ENCODE measurements at regions not wholly inside any gene's neighbourhood (a gene's known extent, or its start where the extent isn't known, plus 50 kb on each side); places are given as distances from the start of the nearest gene placed in this dataset.

DNA sequence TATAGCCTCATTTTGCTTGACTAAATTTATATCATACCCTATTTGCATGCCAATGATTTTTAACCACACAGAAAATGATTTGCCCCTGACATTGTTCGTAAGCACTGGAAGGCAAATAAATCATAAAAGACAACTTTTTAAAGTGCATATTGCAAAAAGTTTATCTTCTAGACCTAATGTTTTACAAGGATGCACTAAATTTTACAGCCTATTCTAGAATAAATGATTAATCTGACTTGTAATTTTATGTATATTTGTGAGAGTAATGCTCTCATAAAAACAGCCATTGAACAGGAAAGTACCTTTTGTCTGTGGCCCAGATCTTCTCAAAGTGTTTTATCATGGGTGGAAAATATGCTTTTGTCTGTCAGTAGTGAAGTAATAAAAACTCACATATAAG, 546.6 kb downstream of the EPHA3 start:
- TF ChIP-seq WT1 (tag by site-specific recombination; IDR thresholded peaks at IDR 0.05) = no peak
- TF ChIP-seq ZFP69B (tag by site-specific recombination; IDR thresholded peaks at IDR 0.05) = no peak
- no peaks in the 10 kb centered on the region for H3K4me1 ChIP-seq (ENCODE audit: control insufficient read depth, insufficient read depth, low read length)
- H3K4me3 ChIP-seq (ENCODE audit: low read depth, low read length) = no peak overlapping the region
- no peak overlapping the region for H3K27ac ChIP-seq (ENCODE audit: extremely low read depth, low read depth, low read length)
- ChIA-PET CTCF (no interaction called here), POLR2A (no interaction called here)
- no peaks in the 10 kb centered on the region for H3K9me3 ChIP-seq (ENCODE audit: control insufficient read depth, insufficient read depth, low read depth, low read length)
- H3K36me3 ChIP-seq (ENCODE audit: control insufficient read depth in 2 of 2, insufficient read depth in 1 of 2, low read length in 2 of 2) = no peaks in the 10 kb centered on the region

DNA sequence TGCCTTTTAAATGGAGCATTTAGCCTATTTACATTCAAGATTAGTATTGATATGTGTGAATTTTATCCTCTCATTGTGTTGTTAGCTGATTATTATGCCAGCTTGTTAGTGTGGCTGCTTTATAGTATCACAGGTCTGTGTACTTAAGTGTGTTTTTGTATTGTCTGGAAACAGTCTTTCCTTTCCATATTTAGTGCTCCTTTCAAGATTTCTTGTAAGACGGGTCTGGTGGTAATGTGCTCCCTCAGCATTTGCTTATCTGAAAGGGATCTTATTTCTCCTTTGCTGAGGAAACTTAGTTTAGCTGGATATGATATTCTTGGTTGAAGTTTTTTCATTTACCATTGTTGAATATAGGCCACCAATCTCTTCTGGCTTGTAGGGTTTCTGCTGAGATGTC, 549.0 kb downstream of the EPHA3 start:
- no peaks in the 10 kb centered on the region for H3K4me1 ChIP-seq (ENCODE audit: control insufficient read depth, insufficient read depth, low read length)
- no peaks in the 10 kb centered on the region for H3K36me3 ChIP-seq (ENCODE audit: control insufficient read depth in 2 of 2, insufficient read depth in 1 of 2, low read length in 2 of 2)
- no peaks in the 10 kb centered on the region for H3K9me3 ChIP-seq (ENCODE audit: control insufficient read depth, insufficient read depth, low read depth, low read length)
- H3K27ac ChIP-seq (ENCODE audit: extremely low read depth, low read depth, low read length) = no peak overlapping the region
- ChIA-PET CTCF (interaction anchor here (0.6 kb wide), 1 partner anchor 114 kb away, joined by 4 read pairs; no protein-coding TSS in a partner anchor), POLR2A (no interaction called here)
- no peak overlapping the region for H3K4me3 ChIP-seq (ENCODE audit: low read depth, low read length)
- TF ChIP-seq SETDB1 (IDR thresholded peaks at IDR 0.05; ENCODE audit: insufficient read length, low read length) = peak; percentile 68
- peak; percentile 67 for TF ChIP-seq TRIM28 (IDR thresholded peaks at IDR 0.05; ENCODE audit: borderline replicate concordance, low read length)
- no peak for TF ChIP-seq ZNF223 (tag by site-specific recombination; IDR thresholded peaks at IDR 0.05)
- TF ChIP-seq, protein P1, sequence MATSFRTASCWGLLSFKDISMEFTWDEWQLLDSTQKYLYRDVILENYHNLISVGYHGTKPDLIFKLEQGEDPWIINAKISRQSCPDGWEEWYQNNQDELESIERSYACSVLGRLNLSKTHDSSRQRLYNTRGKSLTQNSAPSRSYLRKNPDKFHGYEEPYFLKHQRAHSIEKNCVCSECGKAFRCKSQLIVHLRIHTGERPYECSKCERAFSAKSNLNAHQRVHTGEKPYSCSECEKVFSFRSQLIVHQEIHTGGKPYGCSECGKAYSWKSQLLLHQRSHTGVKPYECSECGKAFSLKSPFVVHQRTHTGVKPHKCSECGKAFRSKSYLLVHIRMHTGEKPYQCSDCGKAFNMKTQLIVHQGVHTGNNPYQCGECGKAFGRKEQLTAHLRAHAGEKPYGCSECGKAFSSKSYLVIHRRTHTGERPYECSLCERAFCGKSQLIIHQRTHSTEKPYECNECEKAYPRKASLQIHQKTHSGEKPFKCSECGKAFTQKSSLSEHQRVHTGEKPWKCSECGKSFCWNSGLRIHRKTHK (tag by site-specific recombination; IDR thresholded peaks at IDR 0.05) = no peak
- no peak for TF ChIP-seq ZNF155 (tag by site-specific recombination; IDR thresholded peaks at IDR 0.05)

DNA sequence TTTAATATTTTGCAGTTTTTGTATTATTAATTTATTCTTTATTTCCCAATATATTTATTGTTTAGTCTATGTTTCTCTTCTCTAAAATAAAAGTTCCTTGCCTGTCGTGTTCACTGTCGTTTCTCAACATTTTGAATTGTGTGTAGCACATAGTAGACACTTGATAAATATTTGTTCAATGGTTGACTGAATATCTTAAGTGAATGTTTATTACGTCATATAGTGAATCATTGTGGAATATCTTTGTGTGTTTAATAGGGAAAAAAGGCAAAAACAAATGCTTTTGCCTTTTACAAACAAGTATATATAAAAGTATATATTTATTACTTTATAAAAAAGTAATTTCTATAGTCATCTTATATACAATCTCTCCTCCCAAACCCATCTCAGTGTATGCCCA, 572.3 kb downstream of the EPHA3 start:
- POLR2A ChIA-PET = no interaction called here
- no peaks in the 10 kb centered on the region for H3K4me1 ChIP-seq (ENCODE audit: control insufficient read depth, insufficient read depth, low read length)
- no peak overlapping the region for H3K4me3 ChIP-seq (ENCODE audit: low read depth, low read length)
- H3K9me3 ChIP-seq (ENCODE audit: control insufficient read depth, insufficient read depth, low read depth, low read length) = no peaks in the 10 kb centered on the region
- no peak overlapping the region for H3K27ac ChIP-seq (ENCODE audit: extremely low read depth, low read depth, low read length)
- TF ChIP-seq, protein P2, sequence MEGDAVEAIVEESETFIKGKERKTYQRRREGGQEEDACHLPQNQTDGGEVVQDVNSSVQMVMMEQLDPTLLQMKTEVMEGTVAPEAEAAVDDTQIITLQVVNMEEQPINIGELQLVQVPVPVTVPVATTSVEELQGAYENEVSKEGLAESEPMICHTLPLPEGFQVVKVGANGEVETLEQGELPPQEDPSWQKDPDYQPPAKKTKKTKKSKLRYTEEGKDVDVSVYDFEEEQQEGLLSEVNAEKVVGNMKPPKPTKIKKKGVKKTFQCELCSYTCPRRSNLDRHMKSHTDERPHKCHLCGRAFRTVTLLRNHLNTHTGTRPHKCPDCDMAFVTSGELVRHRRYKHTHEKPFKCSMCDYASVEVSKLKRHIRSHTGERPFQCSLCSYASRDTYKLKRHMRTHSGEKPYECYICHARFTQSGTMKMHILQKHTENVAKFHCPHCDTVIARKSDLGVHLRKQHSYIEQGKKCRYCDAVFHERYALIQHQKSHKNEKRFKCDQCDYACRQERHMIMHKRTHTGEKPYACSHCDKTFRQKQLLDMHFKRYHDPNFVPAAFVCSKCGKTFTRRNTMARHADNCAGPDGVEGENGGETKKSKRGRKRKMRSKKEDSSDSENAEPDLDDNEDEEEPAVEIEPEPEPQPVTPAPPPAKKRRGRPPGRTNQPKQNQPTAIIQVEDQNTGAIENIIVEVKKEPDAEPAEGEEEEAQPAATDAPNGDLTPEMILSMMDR (tag by site-specific recombination; IDR thresholded peaks at IDR 0.05) = no peak
- no peak for TF ChIP-seq TRIM28 (IDR thresholded peaks at IDR 0.05; ENCODE audit: borderline replicate concordance, low read length)
- no peak for TF ChIP-seq ZFP37 (tag by site-specific recombination; IDR thresholded peaks at IDR 0.05)
- TF ChIP-seq ZNF558 (tag by site-specific recombination; IDR thresholded peaks at IDR 0.05) = no peak
- TF ChIP-seq SCRT1 (tag by site-specific recombination; IDR thresholded peaks at IDR 0.05; ENCODE audit: borderline replicate concordance) = no peak
- no peak for TF ChIP-seq KLF1 (tag by site-specific recombination; IDR thresholded peaks at IDR 0.05)
- no peak for TF ChIP-seq HOXC10 (CRISPR knock-in tag; IDR thresholded peaks at IDR 0.05)
- no peak for TF ChIP-seq ZNF24 (tag by site-specific recombination; IDR thresholded peaks at IDR 0.05)
- no peak for TF ChIP-seq MEIS1 (CRISPR knock-in tag; IDR thresholded peaks at IDR 0.05; ENCODE audit: borderline replicate concordance)
- TF ChIP-seq, protein P3, sequence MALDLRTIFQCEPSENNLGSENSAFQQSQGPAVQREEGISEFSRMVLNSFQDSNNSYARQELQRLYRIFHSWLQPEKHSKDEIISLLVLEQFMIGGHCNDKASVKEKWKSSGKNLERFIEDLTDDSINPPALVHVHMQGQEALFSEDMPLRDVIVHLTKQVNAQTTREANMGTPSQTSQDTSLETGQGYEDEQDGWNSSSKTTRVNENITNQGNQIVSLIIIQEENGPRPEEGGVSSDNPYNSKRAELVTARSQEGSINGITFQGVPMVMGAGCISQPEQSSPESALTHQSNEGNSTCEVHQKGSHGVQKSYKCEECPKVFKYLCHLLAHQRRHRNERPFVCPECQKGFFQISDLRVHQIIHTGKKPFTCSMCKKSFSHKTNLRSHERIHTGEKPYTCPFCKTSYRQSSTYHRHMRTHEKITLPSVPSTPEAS (tag by site-specific recombination; IDR thresholded peaks at IDR 0.05) = no peak
- no peak for TF ChIP-seq ZNF274 (IDR thresholded peaks at IDR 0.05; ENCODE audit: low read length)
- TF ChIP-seq ZNF274 (tag by site-specific recombination; IDR thresholded peaks at IDR 0.05; ENCODE audit: borderline replicate concordance) = no peak
- TF ChIP-seq ZNF555 (tag by site-specific recombination; conservative IDR thresholded peaks at IDR 0.05) = no peak
- TF ChIP-seq, protein P4, sequence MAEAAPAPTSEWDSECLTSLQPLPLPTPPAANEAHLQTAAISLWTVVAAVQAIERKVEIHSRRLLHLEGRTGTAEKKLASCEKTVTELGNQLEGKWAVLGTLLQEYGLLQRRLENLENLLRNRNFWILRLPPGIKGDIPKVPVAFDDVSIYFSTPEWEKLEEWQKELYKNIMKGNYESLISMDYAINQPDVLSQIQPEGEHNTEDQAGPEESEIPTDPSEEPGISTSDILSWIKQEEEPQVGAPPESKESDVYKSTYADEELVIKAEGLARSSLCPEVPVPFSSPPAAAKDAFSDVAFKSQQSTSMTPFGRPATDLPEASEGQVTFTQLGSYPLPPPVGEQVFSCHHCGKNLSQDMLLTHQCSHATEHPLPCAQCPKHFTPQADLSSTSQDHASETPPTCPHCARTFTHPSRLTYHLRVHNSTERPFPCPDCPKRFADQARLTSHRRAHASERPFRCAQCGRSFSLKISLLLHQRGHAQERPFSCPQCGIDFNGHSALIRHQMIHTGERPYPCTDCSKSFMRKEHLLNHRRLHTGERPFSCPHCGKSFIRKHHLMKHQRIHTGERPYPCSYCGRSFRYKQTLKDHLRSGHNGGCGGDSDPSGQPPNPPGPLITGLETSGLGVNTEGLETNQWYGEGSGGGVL (tag by site-specific recombination; IDR thresholded peaks at IDR 0.05) = no peak
- TF ChIP-seq ZNF664 (tag by site-specific recombination; IDR thresholded peaks at IDR 0.05) = no peak
- TF ChIP-seq KLF16 (tag by site-specific recombination; IDR thresholded peaks at IDR 0.05) = no peak
- TF ChIP-seq ZNF530 (tag by site-specific recombination; IDR thresholded peaks at IDR 0.05; ENCODE audit: low read depth) = no peak
- no peaks in the 10 kb centered on the region for H3K36me3 ChIP-seq (ENCODE audit: control insufficient read depth in 2 of 2, insufficient read depth in 1 of 2, low read length in 2 of 2)
- CTCF ChIA-PET = no interaction called here

Data from HEK293 (cell line).